Caco-2 (cell line): ENCODE measurements at regions not wholly inside any gene's neighbourhood (a gene's known extent, or its start where the extent isn't known, plus 50 kb on each side); places are given as distances from the start of the nearest gene placed in this dataset.

Source experiments
- BruUV-seq: library from RNA; stranded (reverse); fragments of 400-500 nt; replicated peaks from 2 replicates; lab custom pipeline; 2021; lab: Mats Ljungman, UMichigan
- CTCF ChIA-PET: fragments of 300-600 bp; sonication (Branson Sonifier 250); formaldehyde crosslinking; loops from one replicate; lab custom pipeline; 2022; ENCODE audit warnings: antibody characterized with exemption; lab: Charles Lee
- POLR2A ChIA-PET: fragments of 300-600 bp; sonication (Branson Sonifier 250); formaldehyde crosslinking; loops from one replicate; lab custom pipeline; 2022; ENCODE audit warnings: antibody characterized with exemption; lab: Charles Lee
- DNase-seq, 2 experiments: peaks; one replicate each; pipeline versions ENCODE4 v3.0.0 to v3.0.0-alpha.2; 2020 to 2022
- H3K27me3 ChIP-seq: replicated peaks from 2 replicates; pipeline ENCODE4 v1.6.0; 2011; ENCODE audit warnings: low read length; ENCODE audit not compliant: control insufficient read depth, insufficient read depth
- H3K36me3 ChIP-seq: 2 replicates; pipeline ENCODE4 v1.5.1; 2011; ENCODE audit warnings: low read length; ENCODE audit not compliant: control insufficient read depth, insufficient read depth
- H3K4me1 ChIP-seq: fragments of 250-450 bp; sonication (Bioruptor Pico); 2 replicates; pipeline ENCODE4 v1.5.1; 2020; ENCODE audit warnings: mild to moderate bottlenecking
- H3K4me3 ChIP-seq: 2 replicates; pipeline ENCODE4 v1.5.1; 2011; ENCODE audit warnings: low read depth, mild to moderate bottlenecking, control low read depth, low read length
- H3K9me3 ChIP-seq: fragments of 250-450 bp; sonication (Bioruptor Pico); 2 replicates; pipeline ENCODE4 v1.5.1; 2020; ENCODE audit warnings: mild to moderate bottlenecking, moderate library complexity
- H3K27ac Mint-ChIP-seq: one replicate; pipeline ENCODE4 v1.8.0; 2022; ENCODE audit warnings: mixed read lengths; ENCODE audit not compliant: unreplicated experiment
- H3K27me3 Mint-ChIP-seq: one replicate; pipeline ENCODE4 v1.8.0; 2022; ENCODE audit warnings: mixed read lengths; ENCODE audit not compliant: insufficient read depth, unreplicated experiment
- H3K36me3 Mint-ChIP-seq: one replicate; pipeline ENCODE4 v1.8.0; 2022; ENCODE audit warnings: mild to moderate bottlenecking, mixed read lengths; ENCODE audit not compliant: insufficient read depth, unreplicated experiment
- H3K4me1 Mint-ChIP-seq: one replicate; pipeline ENCODE4 v1.8.0; 2022; ENCODE audit warnings: low read depth, mixed read lengths; ENCODE audit not compliant: unreplicated experiment
- H3K4me3 Mint-ChIP-seq: one replicate; pipeline ENCODE4 v1.8.0; 2022; ENCODE audit warnings: mild to moderate bottlenecking, moderate library complexity, mixed read lengths; ENCODE audit not compliant: unreplicated experiment
- H3K9me3 Mint-ChIP-seq: one replicate; pipeline ENCODE4 v1.8.0; 2022; ENCODE audit warnings: mixed read lengths; ENCODE audit not compliant: unreplicated experiment
- CTCF ChIP-seq, 2 experiments: fragments of 200-600 bp in 1 of 2; IDR thresholded peaks; 1 replicate in 1 of 2; 2 replicates in 1 of 2; pipeline versions ENCODE4 v1.5.1 to v1.8.0; 2011 to 2022; ENCODE audit warnings: antibody characterized with exemption in 1 of 2, control low read depth in 1 of 2, inconsistent platforms in 1 of 2, low read depth in 1 of 2, low read length in 1 of 2, mild to moderate bottlenecking in 1 of 2, moderate library complexity in 1 of 2; ENCODE audit not compliant: insufficient read depth in 1 of 2, severe bottlenecking in 1 of 2, unreplicated experiment in 1 of 2
- intact Hi-C: fragments of 100-400 bp; cut with micrococcal nuclease; formaldehyde crosslinking; loops from one replicate; pipeline ENCODE4 v1.10.0; 2022; ENCODE audit not compliant: unreplicated experiment

- no peak overlapping the region for H3K27ac Mint-ChIP-seq
- H3K36me3 Mint-ChIP-seq = no peaks in the 10 kb centered on the region
- Histone ChIP-seq H3K36me3 (no peaks in the 10 kb centered on the region), H3K9me3 (no peaks in the 10 kb centered on the region), H3K4me3 (no peak overlapping the region), H3K27me3 (no peaks in the 10 kb centered on the region), H3K4me1 (no peaks in the 10 kb centered on the region)
- no TSS peak for BruUV-seq
- DNase-seq = no peak
- peaks cover 18% of the 10 kb centered on the region for H3K9me3 Mint-ChIP-seq
- no peaks in the 10 kb centered on the region for H3K27me3 Mint-ChIP-seq
- no peaks in the 10 kb centered on the region for H3K4me1 Mint-ChIP-seq
- intact Hi-C loops = no loop called here
- CTCF ChIA-PET = no interaction called here
- POLR2A ChIA-PET = no interaction called here
- no peak for TF ChIP-seq CTCF (IDR thresholded peaks at IDR 0.05; ENCODE audit: insufficient read depth in 1 of 2, low read depth in 1 of 2, low read length in 1 of 2, severe bottlenecking in 1 of 2, unreplicated experiment in 1 of 2)
- H3K4me3 Mint-ChIP-seq = no peak overlapping the region
Measured at GRCh38 chr2:12795851-12796250, 79.1 kb downstream of the TRIB2 start.

GRCh38 chr2:12796657-12797056 is 79.9 kb downstream of the TRIB2 start:
- no peaks in the 10 kb centered on the region for H3K36me3 Mint-ChIP-seq
- intact Hi-C loops = no loop called here
- H3K9me3 ChIP-seq = no peaks in the 10 kb centered on the region
- H3K4me3 Mint-ChIP-seq = no peak overlapping the region
- BruUV-seq = no TSS peak
- no peaks in the 10 kb centered on the region for H3K27me3 ChIP-seq
- no peaks in the 10 kb centered on the region for H3K27me3 Mint-ChIP-seq
- TF ChIP-seq CTCF (IDR thresholded peaks at IDR 0.05; ENCODE audit: insufficient read depth in 1 of 2, low read depth in 1 of 2, low read length in 1 of 2, severe bottlenecking in 1 of 2, unreplicated experiment in 1 of 2) = no peak
- peaks cover 26% of the 10 kb centered on the region for H3K9me3 Mint-ChIP-seq
- H3K4me3 ChIP-seq = no peak overlapping the region
- no peak overlapping the region for H3K27ac Mint-ChIP-seq
- DNase-seq = no peak
- H3K36me3 ChIP-seq = no peaks in the 10 kb centered on the region
- no peaks in the 10 kb centered on the region for H3K4me1 ChIP-seq
- ChIA-PET POLR2A (no interaction called here), CTCF (no interaction called here)
- H3K4me1 Mint-ChIP-seq = no peaks in the 10 kb centered on the region

GRCh38 chr2:12797815-12798214 is 81.1 kb downstream of the TRIB2 start:
- Mint-ChIP-seq H3K4me3 (no peak overlapping the region), H3K36me3 (no peaks in the 10 kb centered on the region), H3K9me3 (peaks cover 33% of the 10 kb centered on the region), H3K27me3 (no peaks in the 10 kb centered on the region), H3K27ac (no peak overlapping the region), H3K4me1 (no peaks in the 10 kb centered on the region)
- no peak for TF ChIP-seq CTCF (IDR thresholded peaks at IDR 0.05; ENCODE audit: insufficient read depth in 1 of 2, low read depth in 1 of 2, low read length in 1 of 2, severe bottlenecking in 1 of 2, unreplicated experiment in 1 of 2)
- H3K36me3 ChIP-seq = no peaks in the 10 kb centered on the region
- H3K4me3 ChIP-seq = no peak overlapping the region
- POLR2A ChIA-PET = no interaction called here
- H3K4me1 ChIP-seq = no peaks in the 10 kb centered on the region
- H3K9me3 ChIP-seq = no peaks in the 10 kb centered on the region
- DNase-seq = no peak
- CTCF ChIA-PET = no interaction called here
- H3K27me3 ChIP-seq = no peaks in the 10 kb centered on the region
- intact Hi-C loops = no loop called here
- no TSS peak for BruUV-seq
